ENCODE measurements at regions not wholly inside any gene's neighbourhood (a gene's known extent, or its start where the extent isn't known, plus 50 kb on each side); places are given as distances from the start of the nearest gene placed in this dataset.
"Not testable (repeated sequence)": the region's sequence is repeated elsewhere in the genome, so short reads cannot be mapped to it uniquely, and the experiment has no call there.

GRCh38 chr3:34159613-34160420 lies 361.4 kb downstream of the PDCD6IP start:
- TF ChIP-seq EZH2phosphoT487 (IDR thresholded peaks at IDR 0.05; ENCODE audit: low read depth) = no peak
- TF ChIP-seq CTCF (IDR thresholded peaks at IDR 0.05; ENCODE audit: low read depth, low read length) = no peak

DNA sequence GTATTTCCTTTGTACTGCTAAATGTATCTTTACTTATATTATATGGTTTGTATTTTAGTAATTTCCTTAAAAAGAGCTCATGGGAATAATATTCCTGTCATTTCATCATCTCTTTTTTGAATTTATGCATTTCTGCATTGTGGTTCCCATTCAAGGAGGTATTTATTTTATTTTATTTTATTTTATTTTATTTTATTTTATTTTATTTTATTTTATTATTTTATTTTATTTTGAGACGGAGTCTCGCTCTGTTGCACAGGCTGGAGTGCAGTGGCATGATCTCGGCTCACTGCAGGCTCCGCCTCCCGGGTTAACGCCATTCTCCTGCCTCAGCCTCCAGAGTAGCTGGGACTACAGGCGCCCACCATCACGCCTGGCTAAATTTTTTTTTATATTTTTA lies 371.2 kb downstream of the PDCD6IP start:
- H3K27me3 ChIP-seq (ENCODE audit: low read depth, low read length); H3K4me1 ChIP-seq (ENCODE audit: low read length); H3K4me3 ChIP-seq (ENCODE audit: low read length); H4K20me1 ChIP-seq (ENCODE audit: insufficient read depth, low read length); H3K9ac ChIP-seq (ENCODE audit: low read length); H3K36me3 ChIP-seq (replicated peaks; ENCODE audit: low read depth, low read length); H3K27ac ChIP-seq (ENCODE audit: low read length); H2AFZ ChIP-seq (ENCODE audit: low read depth, low read length); H3K4me2 ChIP-seq (ENCODE audit: low read length); H3K79me2 ChIP-seq (ENCODE audit: low read length); H3K9me3 ChIP-seq (ENCODE audit: insufficient read depth, low read length): not testable (repeated sequence)

More at GRCh38 chr3:34159613-34160420, 361.4 kb downstream of the PDCD6IP start:
- no peak overlapping the region for H2AFZ ChIP-seq (ENCODE audit: low read depth, low read length)
- no peak overlapping the region for H3K4me2 ChIP-seq (ENCODE audit: low read length)
- no peaks in the 10 kb centered on the region for H4K20me1 ChIP-seq (ENCODE audit: insufficient read depth, low read length)
- no peak overlapping the region for H3K9ac ChIP-seq (ENCODE audit: low read length)
- H3K4me3 ChIP-seq (ENCODE audit: low read length) = no peak overlapping the region
- H3K4me1 ChIP-seq (ENCODE audit: low read length) = no peaks in the 10 kb centered on the region
- no peaks in the 10 kb centered on the region for H3K9me3 ChIP-seq (ENCODE audit: insufficient read depth, low read length)
- H3K27me3 ChIP-seq (ENCODE audit: low read depth, low read length) = no peaks in the 10 kb centered on the region
- H3K27ac ChIP-seq (ENCODE audit: low read length) = no peak overlapping the region
- H3K36me3 ChIP-seq (replicated peaks; ENCODE audit: low read depth, low read length) = no peaks in the 10 kb centered on the region
- no peaks in the 10 kb centered on the region for H3K79me2 ChIP-seq (ENCODE audit: low read length)

DNA sequence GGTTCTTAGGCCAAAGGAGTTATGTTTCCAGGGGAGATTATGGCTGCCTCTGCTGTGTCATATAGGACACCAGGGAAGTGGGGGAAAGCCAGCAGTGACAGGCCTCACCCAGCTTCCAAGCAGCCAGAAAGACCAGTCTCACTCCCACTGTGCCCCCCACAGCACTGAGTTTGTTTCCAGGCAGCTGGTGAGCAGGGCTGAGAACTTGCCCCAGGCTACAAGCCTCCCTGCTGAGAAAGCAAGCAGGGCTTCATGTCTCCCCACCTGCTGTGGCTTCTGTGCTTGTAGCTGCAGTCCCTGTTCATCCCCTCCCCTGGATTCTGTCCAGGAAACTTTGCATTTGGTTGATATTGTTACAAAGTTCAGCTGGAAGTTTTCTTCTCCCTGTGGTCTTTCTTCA lies 376.3 kb downstream of the PDCD6IP start:
- H3K9me3 ChIP-seq (ENCODE audit: insufficient read depth, low read length) = no peaks in the 10 kb centered on the region
- TF ChIP-seq EZH2phosphoT487 (IDR thresholded peaks at IDR 0.05; ENCODE audit: low read depth) (no peak), CTCF (IDR thresholded peaks at IDR 0.05; ENCODE audit: low read depth, low read length) (no peak)
- no peak overlapping the region for H2AFZ ChIP-seq (ENCODE audit: low read depth, low read length)
- no peak overlapping the region for H3K27ac ChIP-seq (ENCODE audit: low read length)
- H3K4me1 ChIP-seq (ENCODE audit: low read length) = peaks cover 28% of the 10 kb centered on the region
- H3K36me3 ChIP-seq (replicated peaks; ENCODE audit: low read depth, low read length) = no peaks in the 10 kb centered on the region
- no peaks in the 10 kb centered on the region for H3K27me3 ChIP-seq (ENCODE audit: low read depth, low read length)
- H3K4me3 ChIP-seq (ENCODE audit: low read length) = no peak overlapping the region
- no peaks in the 10 kb centered on the region for H3K79me2 ChIP-seq (ENCODE audit: low read length)
- H3K4me2 ChIP-seq (ENCODE audit: low read length) = no peak overlapping the region
- no peaks in the 10 kb centered on the region for H4K20me1 ChIP-seq (ENCODE audit: insufficient read depth, low read length)
- H3K9ac ChIP-seq (ENCODE audit: low read length) = no peak overlapping the region

- Histone ChIP-seq H3K4me2 (ENCODE audit: low read length) (no peak overlapping the region), H4K20me1 (ENCODE audit: insufficient read depth, low read length) (no peaks in the 10 kb centered on the region), H3K4me3 (ENCODE audit: low read length) (no peak overlapping the region), H3K27ac (ENCODE audit: low read length) (no peak overlapping the region), H3K36me3 (replicated peaks; ENCODE audit: low read depth, low read length) (no peaks in the 10 kb centered on the region), H3K9me3 (ENCODE audit: insufficient read depth, low read length) (no peaks in the 10 kb centered on the region), H2AFZ (ENCODE audit: low read depth, low read length) (no peak overlapping the region), H3K4me1 (ENCODE audit: low read length) (peaks cover 30% of the 10 kb centered on the region), H3K9ac (ENCODE audit: low read length) (no peak overlapping the region), H3K79me2 (ENCODE audit: low read length) (no peaks in the 10 kb centered on the region), H3K27me3 (ENCODE audit: low read depth, low read length) (no peaks in the 10 kb centered on the region)
- TF ChIP-seq CTCF (IDR thresholded peaks at IDR 0.05; ENCODE audit: low read depth, low read length) = no peak
- no peak for TF ChIP-seq EZH2phosphoT487 (IDR thresholded peaks at IDR 0.05; ENCODE audit: low read depth)
Observed at GRCh38 chr3:34175636-34176176, 377.3 kb downstream of the PDCD6IP start.
